Naive thymus-derived CD4-positive, alpha-beta T cell (primary cell): ENCODE measurements at regions not wholly inside any gene's neighbourhood (a gene's known extent, or its start where the extent isn't known, plus 50 kb on each side); places are given as distances from the start of the nearest gene placed in this dataset.

Source experiments
- ATAC-seq: fragments of 150-1000 bp; cut with Tn5 transposase; 2 replicates; pipeline ENCODE4 v1.10.0; 2021; ENCODE audit warnings: mild to moderate bottlenecking, moderate library complexity
- CTCF ChIA-PET: fragments of 350-600 bp; sonication (Branson Sonifier 250); formaldehyde crosslinking; loops from one replicate; lab custom pipeline; 2021; ENCODE audit warnings: antibody characterized with exemption; lab: Charles Lee
- POLR2A ChIA-PET: fragments of 350-600 bp; sonication (Branson Sonifier 250); formaldehyde crosslinking; loops from one replicate; lab custom pipeline; 2021; ENCODE audit warnings: antibody characterized with exemption, inconsistent platforms; lab: Charles Lee
- DNase-seq, 9 donors: peaks; one replicate each; pipeline versions ENCODE4 v3.0.0 to v3.0.0-alpha.2; 2020 to 2022; ENCODE audit warnings: mixed read lengths in 1 of 9
- H3K27ac ChIP-seq: one replicate; pipeline ENCODE4 v1.7.0; 2013; ENCODE audit warnings: mild to moderate bottlenecking, low read depth, low read length, moderate library complexity
- H3K27me3 ChIP-seq, 2 donors: one replicate each; pipeline ENCODE4 v1.7.0; 2013; ENCODE audit warnings: low read length in 2 of 2, mild to moderate bottlenecking in 2 of 2, moderate library complexity in 2 of 2; ENCODE audit not compliant: control insufficient read depth in 2 of 2, insufficient read depth in 2 of 2
- H3K36me3 ChIP-seq, 3 experiments: 1 replicate in 2 of 3; 2 replicates in 1 of 3; pipeline ENCODE4 v1.7.0; 2013; ENCODE audit warnings: low read length in 3 of 3, mild to moderate bottlenecking in 3 of 3, moderate library complexity in 1 of 3; ENCODE audit not compliant: insufficient read depth in 3 of 3, control insufficient read depth in 2 of 3
- H3K4me1 ChIP-seq, 2 donors: one replicate each; pipeline ENCODE4 v1.7.0; 2013; ENCODE audit warnings: low read length in 2 of 2, mild to moderate bottlenecking in 2 of 2, moderate library complexity in 1 of 2; ENCODE audit not compliant: control insufficient read depth in 2 of 2, insufficient read depth in 2 of 2
- H3K4me3 ChIP-seq: 2 replicates; pipeline ENCODE4 v1.7.0; 2013; ENCODE audit warnings: mild to moderate bottlenecking, low read length
- H3K9me3 ChIP-seq, 3 experiments: 1 replicate in 2 of 3; 2 replicates in 1 of 3; pipeline ENCODE4 v1.7.0; 2013; ENCODE audit warnings: low read length in 3 of 3; ENCODE audit not compliant: control insufficient read depth in 2 of 3
- H3K27ac Mint-ChIP-seq, 9 donors: one replicate each; pipeline ENCODE4 v1.8.0; 2020 to 2022; ENCODE audit warnings: mixed read lengths in 9 of 9, mild to moderate bottlenecking in 8 of 9, moderate library complexity in 5 of 9, inconsistent platforms in 2 of 9
- H3K27me3 Mint-ChIP-seq, 5 donors: one replicate each; pipeline ENCODE4 v1.8.0; 2021 to 2022; ENCODE audit warnings: mixed read lengths in 5 of 5, mild to moderate bottlenecking in 1 of 5
- H3K36me3 Mint-ChIP-seq, 5 donors: one replicate each; pipeline ENCODE4 v1.8.0; 2020 to 2022; ENCODE audit warnings: mixed read lengths in 5 of 5, mild to moderate bottlenecking in 3 of 5, inconsistent platforms in 1 of 5
- H3K4me1 Mint-ChIP-seq, 7 donors: one replicate each; pipeline ENCODE4 v1.8.0; 2020 to 2022; ENCODE audit warnings: mixed read lengths in 7 of 7, mild to moderate bottlenecking in 3 of 7, inconsistent platforms in 1 of 7
- H3K4me3 Mint-ChIP-seq, 10 donors: one replicate each; pipeline ENCODE4 v1.8.0; 2020 to 2022; ENCODE audit warnings: mild to moderate bottlenecking in 10 of 10, mixed read lengths in 10 of 10, moderate library complexity in 6 of 10, inconsistent platforms in 2 of 10
- H3K9me3 Mint-ChIP-seq, 11 donors: one replicate each; pipeline ENCODE4 v1.8.0; 2020 to 2022; ENCODE audit warnings: mixed read lengths in 11 of 11, mild to moderate bottlenecking in 4 of 11, inconsistent platforms in 1 of 11, moderate library complexity in 1 of 11
- intact Hi-C, 2 donors: fragments of 100-400 bp; cut with micrococcal nuclease; formaldehyde crosslinking; loops; one replicate each; pipeline ENCODE4 v1.15.1; 2023

- CTCF ChIA-PET = no interaction called here
- H3K9me3 ChIP-seq = no peaks in the 10 kb centered on the region
- no peak for DNase-seq
- no peaks in the 10 kb centered on the region for H3K4me1 ChIP-seq
- POLR2A ChIA-PET = interaction anchor here (0.6 kb wide), 1 partner anchor 7 kb away, joined by 3 read pairs; no protein-coding TSS in a partner anchor
- H3K9me3 Mint-ChIP-seq = peaks cover 0 to 5% (median 0%) of the 10 kb centered on the region in 11 donors
- H3K4me3 ChIP-seq = no peak overlapping the region
- no peaks in the 10 kb centered on the region for H3K4me1 Mint-ChIP-seq
- H3K27me3 Mint-ChIP-seq = peaks cover 0 to 12% (median 0%) of the 10 kb centered on the region in 5 donors
- no peaks in the 10 kb centered on the region for H3K36me3 Mint-ChIP-seq
- ATAC-seq = no peak
- no peaks in the 10 kb centered on the region for H3K36me3 ChIP-seq
- intact Hi-C loops = no loop called here
- H3K27ac ChIP-seq = no peak overlapping the region
- no peaks in the 10 kb centered on the region for H3K27me3 ChIP-seq
- H3K27ac Mint-ChIP-seq = no peak overlapping the region
- no peak overlapping the region for H3K4me3 Mint-ChIP-seq
These were observed 803.1 kb downstream of the SATB2 start for GRCh38 chr2:198654646-198655045.

DNA sequence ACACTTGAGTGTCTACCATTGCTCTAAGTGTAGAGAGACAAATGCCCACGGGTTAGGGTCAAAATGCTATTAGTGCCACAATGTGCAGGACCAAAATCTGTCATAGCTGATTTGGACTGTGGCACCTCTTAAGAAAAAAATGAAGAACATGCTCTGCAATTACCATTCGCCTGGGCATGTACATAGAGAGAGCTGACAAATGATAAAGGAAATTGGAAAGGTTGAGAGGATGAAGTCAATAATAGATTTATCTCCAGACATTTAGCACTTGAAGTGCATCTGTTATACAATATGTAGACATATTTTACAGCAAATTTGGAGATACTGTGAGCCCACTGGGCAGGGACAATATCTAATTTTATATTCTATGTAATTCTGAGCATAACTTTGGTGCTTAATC lies 804.4 kb downstream of the SATB2 start:
- H3K27me3 Mint-ChIP-seq = peaks cover 0 to 12% (median 0%) of the 10 kb centered on the region in 5 donors
- ATAC-seq (no peak), DNase-seq (no peak)
- no peaks in the 10 kb centered on the region for H3K36me3 Mint-ChIP-seq
- Histone ChIP-seq H3K27ac (no peak overlapping the region), H3K36me3 (no peaks in the 10 kb centered on the region), H3K27me3 (no peaks in the 10 kb centered on the region), H3K9me3 (no peaks in the 10 kb centered on the region), H3K4me1 (no peaks in the 10 kb centered on the region), H3K4me3 (no peak overlapping the region)
- H3K27ac Mint-ChIP-seq = no peak overlapping the region
- ChIA-PET POLR2A (no interaction called here), CTCF (no interaction called here)
- intact Hi-C loops = no loop called here
- H3K9me3 Mint-ChIP-seq = peaks cover 0 to 5% (median 0%) of the 10 kb centered on the region in 11 donors
- H3K4me1 Mint-ChIP-seq = no peaks in the 10 kb centered on the region
- no peak overlapping the region for H3K4me3 Mint-ChIP-seq

- Mint-ChIP-seq H3K4me1 (no peaks in the 10 kb centered on the region), H3K36me3 (no peaks in the 10 kb centered on the region), H3K4me3 (no peak overlapping the region), H3K9me3 (peaks cover 0 to 5% (median 0%) of the 10 kb centered on the region in 11 donors), H3K27ac (no peak overlapping the region), H3K27me3 (peaks cover 0 to 12% (median 0%) of the 10 kb centered on the region in 5 donors)
- intact Hi-C loops = no loop called here
- POLR2A ChIA-PET = no interaction called here
- Histone ChIP-seq H3K4me1 (no peaks in the 10 kb centered on the region), H3K4me3 (no peak overlapping the region), H3K36me3 (no peaks in the 10 kb centered on the region), H3K27me3 (no peaks in the 10 kb centered on the region), H3K9me3 (no peaks in the 10 kb centered on the region), H3K27ac (no peak overlapping the region)
- no peak for DNase-seq
- no peak for ATAC-seq
- CTCF ChIA-PET = no interaction called here
These were observed 805.3 kb downstream of the SATB2 start for GRCh38 chr2:198652461-198652860.

- intact Hi-C loops = no loop called here
- no peaks in the 10 kb centered on the region for H3K36me3 ChIP-seq
- ChIA-PET POLR2A (no interaction called here), CTCF (no interaction called here)
- ATAC-seq = no peak
- no peaks in the 10 kb centered on the region for H3K27me3 ChIP-seq
- no peak overlapping the region for H3K4me3 ChIP-seq
- Mint-ChIP-seq H3K9me3 (no peaks in the 10 kb centered on the region), H3K4me1 (no peaks in the 10 kb centered on the region), H3K36me3 (no peaks in the 10 kb centered on the region), H3K4me3 (no peak overlapping the region), H3K27ac (no peak overlapping the region), H3K27me3 (peaks cover 0 to 2% (median 0%) of the 10 kb centered on the region in 5 donors)
- H3K4me1 ChIP-seq = no peaks in the 10 kb centered on the region
- no peak for DNase-seq
- no peaks in the 10 kb centered on the region for H3K9me3 ChIP-seq
- H3K27ac ChIP-seq = no peak overlapping the region
These were observed 811.9 kb downstream of the SATB2 start for GRCh38 chr2:198645816-198646215.

- Mint-ChIP-seq H3K27me3 (peaks cover 0 to 3% (median 0%) of the 10 kb centered on the region in 5 donors), H3K4me1 (no peaks in the 10 kb centered on the region), H3K27ac (no peak overlapping the region), H3K36me3 (no peaks in the 10 kb centered on the region), H3K9me3 (peaks cover 0 to 6% (median 0%) of the 10 kb centered on the region in 11 donors), H3K4me3 (no peak overlapping the region)
- Histone ChIP-seq H3K4me1 (no peaks in the 10 kb centered on the region), H3K27ac (no peak overlapping the region), H3K27me3 (no peaks in the 10 kb centered on the region), H3K9me3 (no peaks in the 10 kb centered on the region), H3K4me3 (no peak overlapping the region), H3K36me3 (no peaks in the 10 kb centered on the region)
- CTCF ChIA-PET = no interaction called here
- ATAC-seq (no peak), DNase-seq (no peak)
- intact Hi-C loops = no loop called here
- POLR2A ChIA-PET = no interaction called here
These were observed 816.6 kb downstream of the SATB2 start for GRCh38 chr2:198641161-198641560.

GRCh38 chr2:198640463-198640862 lies 817.3 kb downstream of the SATB2 start:
- H3K4me3 ChIP-seq = no peak overlapping the region
- no peaks in the 10 kb centered on the region for H3K9me3 ChIP-seq
- CTCF ChIA-PET = no interaction called here
- H3K36me3 ChIP-seq = no peaks in the 10 kb centered on the region
- intact Hi-C loops = no loop called here
- no peaks in the 10 kb centered on the region for H3K4me1 ChIP-seq
- peaks cover 0 to 6% (median 0%) of the 10 kb centered on the region in 11 donors for H3K9me3 Mint-ChIP-seq
- no peak for DNase-seq
- no peaks in the 10 kb centered on the region for H3K27me3 ChIP-seq
- H3K4me3 Mint-ChIP-seq = no peak overlapping the region
- no peaks in the 10 kb centered on the region for H3K4me1 Mint-ChIP-seq
- no peaks in the 10 kb centered on the region for H3K36me3 Mint-ChIP-seq
- no peak for ATAC-seq
- peaks cover 0 to 3% (median 0%) of the 10 kb centered on the region in 5 donors for H3K27me3 Mint-ChIP-seq
- H3K27ac ChIP-seq = no peak overlapping the region
- POLR2A ChIA-PET = no interaction called here
- no peak overlapping the region for H3K27ac Mint-ChIP-seq

DNA sequence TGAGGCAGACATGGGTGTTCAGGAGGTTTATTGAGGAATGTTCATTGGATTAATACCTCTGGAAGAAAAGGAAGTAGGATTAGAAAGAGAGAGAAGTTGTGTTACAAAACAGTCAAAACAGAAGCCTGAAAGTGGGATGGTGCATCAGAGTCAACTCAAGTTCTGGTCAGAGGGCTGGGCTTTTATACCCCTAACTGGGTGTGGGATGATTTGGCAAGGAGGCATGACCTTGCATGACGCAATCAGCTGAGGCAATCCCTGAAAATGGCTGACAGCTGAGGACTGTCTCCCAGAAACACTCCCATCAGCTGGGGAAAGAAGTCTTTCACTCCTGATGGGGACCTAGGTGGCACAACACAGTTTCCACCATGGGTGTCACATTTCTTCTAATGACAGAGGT lies 818.2 kb downstream of the SATB2 start:
- Histone ChIP-seq H3K36me3 (no peaks in the 10 kb centered on the region), H3K4me3 (no peak overlapping the region), H3K27ac (no peak overlapping the region), H3K4me1 (no peaks in the 10 kb centered on the region), H3K9me3 (no peaks in the 10 kb centered on the region), H3K27me3 (no peaks in the 10 kb centered on the region)
- ChIA-PET CTCF (no interaction called here), POLR2A (no interaction called here)
- DNase-seq = no peak
- Mint-ChIP-seq H3K4me1 (no peaks in the 10 kb centered on the region), H3K27me3 (peaks cover 0 to 3% (median 0%) of the 10 kb centered on the region in 5 donors), H3K27ac (no peak overlapping the region), H3K9me3 (peaks cover 0 to 6% (median 0%) of the 10 kb centered on the region in 11 donors), H3K4me3 (no peak overlapping the region), H3K36me3 (no peaks in the 10 kb centered on the region)
- no peak for ATAC-seq
- intact Hi-C loops = no loop called here
